CD4-positive, alpha-beta T cell treated with Interleukin-21 for 1 hour (primary cell): ENCODE measurements at regions not wholly inside any gene's neighbourhood (a gene's known extent, or its start where the extent isn't known, plus 50 kb on each side); places are given as distances from the start of the nearest gene placed in this dataset.
"Not testable (repeated sequence)": the region's sequence is repeated elsewhere in the genome, so short reads cannot be mapped to it uniquely, and the experiment has no call there.

Experiments
- DNase-seq: peaks from one replicate; pipeline ENCODE4 v3.0.0-alpha.2; 2020

- DNase-seq: no peak
These were observed 70.8 kb downstream of the SHANK2 start for GRCh38 chr11:71181566-71181965.

- no peak for DNase-seq
These were observed 71.5 kb downstream of the SHANK2 start for GRCh38 chr11:71180694-71181470.

DNA sequence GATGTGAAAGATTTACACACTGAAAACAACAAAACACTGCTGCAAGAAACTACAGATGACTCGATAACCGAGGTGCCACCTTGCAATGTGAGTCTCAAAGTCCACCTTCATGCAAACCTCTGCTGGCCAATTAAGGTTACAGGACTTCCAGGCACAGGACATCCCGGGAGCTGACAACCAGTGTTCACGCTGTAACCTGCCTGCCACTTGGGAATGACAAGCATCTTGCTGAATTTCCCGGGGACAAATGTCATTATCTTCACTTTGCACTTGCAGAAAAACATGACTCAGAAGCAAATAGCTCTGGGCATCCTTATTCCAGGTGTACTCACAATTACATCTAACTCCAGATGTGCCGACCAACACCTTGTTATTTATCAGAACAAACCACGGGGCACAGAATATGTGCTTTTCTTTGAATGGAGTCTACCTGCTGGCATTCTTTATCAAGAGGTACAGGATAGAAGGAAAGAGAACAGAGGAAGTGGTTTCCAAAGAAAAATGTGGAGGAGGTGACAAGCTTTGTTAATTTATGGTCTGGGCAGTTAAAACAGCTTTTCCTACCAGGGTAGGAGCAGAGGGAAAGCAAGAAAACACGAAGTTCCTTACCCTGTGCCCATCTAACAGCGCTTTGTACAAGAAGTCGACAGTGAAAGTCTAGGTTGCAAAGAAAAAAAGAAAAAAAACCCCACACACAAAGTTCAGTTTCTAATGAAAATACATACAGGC is 72.3 kb downstream of the SHANK2 start:
- no peak for DNase-seq

DNA sequence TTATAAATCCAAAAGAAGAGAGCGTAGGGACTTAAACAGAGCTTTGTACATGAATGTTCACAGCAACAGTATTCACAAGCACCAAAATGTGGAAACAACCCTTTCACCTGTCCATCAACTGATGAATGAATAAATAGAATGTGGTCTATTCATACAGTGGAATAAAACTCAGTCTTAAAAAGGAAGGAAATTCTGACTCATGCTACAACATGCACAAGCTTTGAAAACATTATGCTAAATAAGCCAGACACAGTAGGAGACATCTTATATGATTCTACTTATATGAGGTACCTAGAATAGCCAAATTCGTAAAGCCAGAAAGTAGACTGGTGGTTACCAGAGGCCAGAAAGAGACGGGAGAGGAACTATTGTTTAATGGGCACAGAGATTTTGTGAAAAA is 74.3 kb downstream of the SHANK2 start:
- DNase-seq: no peak

- DNase-seq: no peak
These were observed 75.6 kb downstream of the SHANK2 start for GRCh38 chr11:71176812-71177211.

DNA sequence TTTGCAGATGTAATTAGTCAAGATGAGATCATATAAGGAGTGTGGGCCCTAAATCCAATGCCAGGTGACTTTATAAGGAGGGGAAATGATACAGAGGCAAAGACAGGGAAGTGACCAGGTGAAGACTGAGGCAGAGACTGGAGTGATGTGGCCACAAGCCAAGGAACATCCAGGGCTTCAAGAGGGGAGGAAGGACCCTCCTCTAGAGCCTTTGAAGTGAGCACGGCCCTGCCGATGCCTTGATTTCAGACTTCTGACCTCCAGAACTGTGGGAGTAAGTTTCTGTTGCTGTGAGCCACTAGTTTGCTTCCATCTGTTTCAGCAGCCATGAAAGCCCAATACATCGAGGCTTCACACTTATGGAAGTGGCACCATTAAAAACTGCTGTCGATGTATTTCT is 78.7 kb downstream of the SHANK2 start:
- no peak for DNase-seq

DNA sequence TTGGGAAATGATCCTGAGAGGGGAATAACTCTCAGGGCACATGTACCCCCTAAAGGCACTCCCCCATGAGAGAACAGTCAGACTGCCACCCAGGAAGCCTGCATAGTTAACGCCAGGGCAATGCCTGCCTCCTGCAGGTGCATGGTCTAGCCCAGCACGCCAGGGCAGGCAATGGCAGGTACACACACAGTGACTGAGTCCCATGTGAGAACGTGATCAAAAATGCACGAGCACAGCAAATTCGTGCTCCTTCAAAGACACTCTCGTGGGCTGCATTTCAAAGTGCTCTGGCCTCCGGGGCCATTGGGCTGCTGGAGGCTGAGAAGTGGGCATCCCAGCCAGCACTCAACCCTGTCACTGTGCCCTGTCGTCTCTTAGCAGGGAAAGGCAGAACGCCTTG is 79.7 kb downstream of the SHANK2 start:
- DNase-seq: no peak

DNA sequence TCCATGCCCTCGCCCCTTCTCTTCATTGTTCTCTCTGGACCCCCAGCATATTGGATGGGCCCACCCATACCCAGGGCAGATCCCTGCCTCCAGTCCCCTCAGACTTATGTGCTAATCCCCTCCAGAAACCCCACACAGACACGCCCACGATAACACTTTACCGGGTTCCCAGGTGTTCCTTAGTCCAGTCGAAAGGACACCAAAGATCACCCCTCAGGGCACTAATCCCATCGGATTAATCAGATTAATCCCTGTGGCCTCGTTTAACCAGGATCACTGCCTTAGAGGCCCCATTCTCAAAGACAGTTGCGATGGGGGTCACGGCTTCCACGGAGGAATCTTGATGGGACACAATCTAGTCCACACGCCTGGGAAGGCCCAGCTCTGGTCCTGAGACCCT is 80.8 kb downstream of the SHANK2 start:
- DNase-seq: no peak

DNA sequence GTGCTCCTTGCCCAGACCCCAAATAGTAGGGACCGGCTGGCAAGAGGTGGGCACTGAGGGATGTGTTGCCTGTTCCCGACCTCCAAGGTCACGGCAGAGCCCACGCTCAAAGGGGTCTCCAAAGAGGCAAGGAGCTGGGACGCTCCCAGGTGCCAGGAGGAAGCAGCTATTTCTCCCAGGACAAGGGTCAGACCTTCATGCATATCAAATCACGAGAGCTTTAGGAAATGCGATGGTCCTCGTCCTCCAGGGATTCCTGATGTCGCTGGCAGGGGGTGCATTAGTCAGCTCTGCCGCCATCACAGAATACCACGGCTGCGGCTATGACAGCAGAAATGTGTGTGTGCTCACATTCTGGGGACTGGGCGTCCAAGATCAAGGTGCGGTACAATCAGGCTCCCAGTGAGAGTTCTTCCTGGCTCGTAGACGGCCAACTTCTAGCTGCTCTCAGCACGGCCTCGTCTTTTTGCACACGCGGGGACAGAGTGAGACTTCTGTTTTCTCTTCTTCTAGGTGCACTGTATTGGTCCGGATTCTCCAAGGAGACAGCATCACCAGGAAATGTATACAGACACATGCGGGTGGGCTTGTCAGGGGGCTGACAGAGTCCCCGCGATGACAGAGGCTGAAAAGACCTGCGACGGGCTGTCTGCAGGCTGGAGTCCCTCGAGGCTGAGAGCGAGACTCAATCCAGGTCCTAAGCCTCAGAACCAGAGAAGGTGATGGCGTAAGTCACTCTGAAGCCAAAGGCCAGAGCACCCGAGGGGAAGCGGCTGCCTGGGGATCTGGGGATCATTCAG is 81.6 kb downstream of the SHANK2 start:
- no peak for DNase-seq

GRCh38 chr11:71169313-71169712 is 83.1 kb downstream of the SHANK2 start:
- no peak for DNase-seq

- not testable (repeated sequence) for DNase-seq
These were observed 84.6 kb downstream of the SHANK2 start for GRCh38 chr11:71167814-71168213.

- DNase-seq: no peak
These were observed 86.6 kb downstream of the SHANK2 start for GRCh38 chr11:71165771-71166170.

- DNase-seq: no peak
These were observed 87.8 kb downstream of the SHANK2 start for GRCh38 chr11:71164621-71165020.

DNA sequence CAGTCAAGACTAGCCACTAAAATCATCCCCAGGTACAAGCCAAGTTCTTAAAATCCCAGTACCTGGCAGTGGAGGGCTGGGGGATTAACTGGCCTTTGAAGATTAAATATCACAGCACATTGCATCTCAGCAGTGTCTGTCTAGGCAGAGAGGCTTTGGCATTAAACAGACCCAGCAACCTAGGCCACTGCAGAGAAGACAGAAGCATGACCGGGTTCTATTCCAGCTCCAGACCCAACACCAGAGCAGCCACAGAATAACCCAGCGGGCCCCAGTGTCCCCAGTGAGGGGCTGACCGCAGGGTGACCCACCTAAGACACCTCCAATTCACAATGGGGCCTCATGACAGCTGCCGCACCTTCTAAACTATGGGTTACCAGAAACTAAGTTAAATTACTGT is 88.2 kb downstream of the SHANK2 start:
- no peak for DNase-seq

DNA sequence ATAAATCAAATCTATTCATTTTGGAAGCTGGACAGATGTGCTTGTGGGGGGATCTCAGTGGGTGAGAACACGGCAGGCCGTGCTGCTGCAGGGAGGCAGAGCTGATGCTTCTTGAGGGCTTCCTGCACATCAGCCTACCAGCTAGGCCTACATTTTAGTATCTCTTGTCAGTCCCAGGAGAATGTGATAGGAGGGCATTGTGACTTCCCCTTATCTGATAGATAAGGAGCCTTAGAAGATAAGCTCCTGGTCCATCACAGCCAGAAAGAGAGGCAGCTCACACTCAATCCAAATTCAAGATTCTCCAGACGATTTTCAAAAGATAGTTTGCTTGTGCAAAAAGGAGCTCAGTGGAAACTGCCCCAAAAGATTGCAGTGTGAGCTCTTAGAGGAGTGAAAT is 89.0 kb downstream of the SHANK2 start:
- DNase-seq: no peak

- DNase-seq: no peak
These were observed 93.4 kb downstream of the SHANK2 start for GRCh38 chr11:71158936-71159335.

- not testable (repeated sequence) for DNase-seq
These were observed 94.7 kb downstream of the SHANK2 start for GRCh38 chr11:71157676-71158075.

DNA sequence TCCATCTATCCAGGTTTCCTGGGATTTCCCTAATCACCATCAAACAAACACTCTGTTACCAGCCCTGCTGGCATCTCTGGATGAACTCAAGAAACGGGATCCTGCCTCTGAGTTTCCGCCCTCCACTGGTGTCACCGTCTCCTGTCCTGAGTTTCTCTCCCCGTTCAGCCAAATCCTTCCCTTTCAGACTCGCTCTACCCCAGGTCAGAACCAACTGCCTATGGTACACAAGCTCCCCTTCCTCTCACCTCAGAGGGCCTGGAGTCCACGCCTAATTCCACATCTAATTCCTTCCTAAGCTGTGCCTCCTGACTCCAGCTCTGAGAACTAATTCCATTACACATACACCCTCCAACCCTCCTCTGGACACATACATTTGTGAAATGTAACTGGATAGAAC is 96.1 kb downstream of the SHANK2 start:
- DNase-seq: no peak

GRCh38 chr11:71155846-71156245 is 96.5 kb downstream of the SHANK2 start:
- no peak for DNase-seq

- DNase-seq: no peak
These were observed 98.0 kb downstream of the SHANK2 start for GRCh38 chr11:71154261-71154805.

DNA sequence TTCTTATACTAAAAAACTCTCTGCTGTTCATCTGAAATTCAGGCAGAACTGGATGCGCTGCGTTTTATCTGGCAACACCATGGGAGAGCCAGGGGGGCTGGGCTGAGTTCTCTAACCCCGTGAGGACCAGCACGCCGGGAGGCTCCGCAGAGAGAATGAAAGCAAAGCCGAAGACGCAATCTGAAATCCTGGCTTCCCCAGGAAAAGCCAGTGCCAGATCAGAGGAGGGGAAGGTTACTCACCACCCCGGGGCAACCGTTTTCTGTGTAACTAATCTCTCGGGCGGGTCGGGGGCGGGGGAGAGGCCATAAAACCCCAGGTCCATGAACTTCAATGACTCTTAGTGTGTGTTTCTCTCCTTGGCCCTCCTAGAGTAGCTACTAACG is 99.4 kb downstream of the SHANK2 start:
- no peak for DNase-seq

DNA sequence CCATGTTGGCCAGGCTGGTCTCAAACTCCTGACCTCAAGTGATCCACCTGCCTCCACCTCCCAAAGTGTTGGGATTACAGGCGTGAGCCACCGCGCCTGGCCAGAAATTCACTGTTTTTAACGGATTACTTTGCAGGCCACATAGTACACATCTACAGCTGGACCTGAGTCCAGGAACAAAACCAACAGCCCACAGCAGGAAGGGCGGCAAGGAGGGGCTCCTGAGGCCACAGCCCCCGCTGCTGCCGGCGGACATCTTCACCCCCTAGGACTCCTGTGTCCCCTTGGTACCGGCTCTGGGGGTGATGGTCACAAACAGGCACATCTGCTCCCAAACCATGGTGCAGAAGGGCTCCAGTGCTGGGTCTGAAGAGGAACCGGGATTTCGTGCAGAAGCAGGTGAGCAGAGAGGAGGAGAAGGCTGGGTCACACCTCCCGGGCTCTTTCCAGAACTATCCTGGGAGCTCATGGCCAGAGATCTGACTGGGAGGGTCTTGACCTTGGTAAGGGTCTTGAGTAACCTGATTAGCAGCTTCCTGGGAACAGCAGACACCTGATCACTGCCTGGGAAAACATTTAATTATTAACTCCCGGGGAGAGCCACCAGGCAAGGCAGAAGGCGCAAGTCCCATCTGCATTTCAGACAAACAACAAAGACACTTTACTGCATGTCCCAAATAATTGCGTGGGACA is 99.9 kb downstream of the SHANK2 start:
- not testable (repeated sequence) for DNase-seq

- DNase-seq: no peak
These were observed 100.8 kb downstream of the SHANK2 start for GRCh38 chr11:71151561-71151960.
